PFSK-1 (cell line): ENCODE measurements at regions not wholly inside any gene's neighbourhood (a gene's known extent, or its start where the extent isn't known, plus 50 kb on each side); places are given as distances from the start of the nearest gene placed in this dataset.

ENCODE experiments used
- FOXP2 ChIP-seq: optimal IDR thresholded peaks from 2 replicates; pipeline ENCODE3; 2011; ENCODE audit warnings: borderline replicate concordance, control low read depth, inconsistent platforms; ENCODE audit not compliant: insufficient read depth; ENCODE audit errors: extremely low read length, extremely low read depth
- POLR2AphosphoS5 ChIP-seq: IDR thresholded peaks from 2 replicates; pipeline ENCODE4 v1.6.1; 2012; ENCODE audit warnings: low read depth, mild to moderate bottlenecking, control low read depth, low read length, moderate library complexity
- SIN3A ChIP-seq: IDR thresholded peaks from 2 replicates; pipeline ENCODE4 v1.6.1; 2012; ENCODE audit warnings: mild to moderate bottlenecking, low read length, moderate library complexity, borderline replicate concordance; ENCODE audit not compliant: insufficient read depth
- TAF1 ChIP-seq: IDR thresholded peaks from 2 replicates; pipeline ENCODE4 v1.6.1; 2012; ENCODE audit warnings: low read length, control low read depth, borderline replicate concordance; ENCODE audit not compliant: insufficient read depth
- TF ChIP-seq, protein P1 (sequence below), 2 experiments: IDR thresholded peaks; 2 replicates each; pipeline versions ENCODE4 v1.6.1 to v1.8.0; 2011 to 2012; ENCODE audit warnings: low read depth in 2 of 2, low read length in 2 of 2, control low read depth in 1 of 2, inconsistent platforms in 1 of 2, mild to moderate bottlenecking in 1 of 2, moderate library complexity in 1 of 2; ENCODE audit not compliant: insufficient read depth in 1 of 2

- no peak for TF ChIP-seq SIN3A
- TF ChIP-seq POLR2AphosphoS5, result no peak
- TF ChIP-seq, protein P1, sequence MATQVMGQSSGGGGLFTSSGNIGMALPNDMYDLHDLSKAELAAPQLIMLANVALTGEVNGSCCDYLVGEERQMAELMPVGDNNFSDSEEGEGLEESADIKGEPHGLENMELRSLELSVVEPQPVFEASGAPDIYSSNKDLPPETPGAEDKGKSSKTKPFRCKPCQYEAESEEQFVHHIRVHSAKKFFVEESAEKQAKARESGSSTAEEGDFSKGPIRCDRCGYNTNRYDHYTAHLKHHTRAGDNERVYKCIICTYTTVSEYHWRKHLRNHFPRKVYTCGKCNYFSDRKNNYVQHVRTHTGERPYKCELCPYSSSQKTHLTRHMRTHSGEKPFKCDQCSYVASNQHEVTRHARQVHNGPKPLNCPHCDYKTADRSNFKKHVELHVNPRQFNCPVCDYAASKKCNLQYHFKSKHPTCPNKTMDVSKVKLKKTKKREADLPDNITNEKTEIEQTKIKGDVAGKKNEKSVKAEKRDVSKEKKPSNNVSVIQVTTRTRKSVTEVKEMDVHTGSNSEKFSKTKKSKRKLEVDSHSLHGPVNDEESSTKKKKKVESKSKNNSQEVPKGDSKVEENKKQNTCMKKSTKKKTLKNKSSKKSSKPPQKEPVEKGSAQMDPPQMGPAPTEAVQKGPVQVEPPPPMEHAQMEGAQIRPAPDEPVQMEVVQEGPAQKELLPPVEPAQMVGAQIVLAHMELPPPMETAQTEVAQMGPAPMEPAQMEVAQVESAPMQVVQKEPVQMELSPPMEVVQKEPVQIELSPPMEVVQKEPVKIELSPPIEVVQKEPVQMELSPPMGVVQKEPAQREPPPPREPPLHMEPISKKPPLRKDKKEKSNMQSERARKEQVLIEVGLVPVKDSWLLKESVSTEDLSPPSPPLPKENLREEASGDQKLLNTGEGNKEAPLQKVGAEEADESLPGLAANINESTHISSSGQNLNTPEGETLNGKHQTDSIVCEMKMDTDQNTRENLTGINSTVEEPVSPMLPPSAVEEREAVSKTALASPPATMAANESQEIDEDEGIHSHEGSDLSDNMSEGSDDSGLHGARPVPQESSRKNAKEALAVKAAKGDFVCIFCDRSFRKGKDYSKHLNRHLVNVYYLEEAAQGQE (IDR thresholded peaks at IDR 0.05; ENCODE audit: insufficient read depth in 1 of 2, low read depth in 2 of 2, low read length in 2 of 2), result no peak
- TF ChIP-seq TAF1, result no peak
- TF ChIP-seq FOXP2, result no peak
These were observed 159.5 kb upstream of the GRIP1 start for GRCh38 chr12:66838366-66838765.
